GM12878 (cell line): ENCODE measurements at regions not wholly inside any gene's neighbourhood (a gene's known extent, or its start where the extent isn't known, plus 50 kb on each side); places are given as distances from the start of the nearest gene placed in this dataset.

Source experiments
- ATAC-seq: fragments of 200-7000 bp; cut with Tn5 transposase; 3 replicates; pipeline ENCODE4 v1.9.1; 2020; ENCODE audit warnings: mild to moderate bottlenecking, moderate library complexity
- BruUV-seq: library from RNA; stranded (reverse); fragments of 400-500 nt; replicated peaks from 2 replicates; lab custom pipeline; 2021; lab: Mats Ljungman, UMichigan
- CTCF ChIA-PET: fragments of 300-600 bp; sonication (Branson Sonifier 250); formaldehyde crosslinking; extraction: SDS; loops from one replicate; lab custom pipeline; 2021; ENCODE audit warnings: inconsistent platforms; lab: Yijun Ruan, JAX
- POLR2A ChIA-PET: fragments of 350-600 bp; formaldehyde crosslinking; extraction: SDS; loops from one replicate; lab custom pipeline; 2021; ENCODE audit warnings: inconsistent platforms; lab: Charles Lee
- RAD21 ChIA-PET: fragments of 300-600 bp; sonication (Branson Sonifier 250); formaldehyde crosslinking; loops from one replicate; lab custom pipeline; 2023; ENCODE audit warnings: antibody characterized with exemption; ENCODE audit not compliant: unreplicated experiment; lab: Charles Lee
- SMC1A ChIA-PET: fragments of 300-600 bp; sonication (Branson Sonifier 250); formaldehyde crosslinking; loops from one replicate; lab custom pipeline; 2023; ENCODE audit not compliant: unreplicated experiment, uncharacterized antibody; lab: Charles Lee
- DNase-seq: peaks from one replicate; pipeline ENCODE4 v3.0.0-alpha.2; 2011; ENCODE audit warnings: low read depth, low spot score
- FAIRE-seq: peaks from 3 replicates; lab custom pipeline; 2011; peaks lifted over from hg19 to GRCh38; lab: Jason Lieb, UNC
- H2AFZ ChIP-seq: 2 replicates; pipeline ENCODE4 v1.6.0; 2011; ENCODE audit warnings: low read depth, low read length, control low read depth; ENCODE audit not compliant: control insufficient read depth
- H3K27ac ChIP-seq: 2 replicates; pipeline ENCODE4 v1.5.1; 2011; ENCODE audit warnings: control low read depth; ENCODE audit not compliant: control insufficient read depth, insufficient read depth
- H3K27me3 ChIP-seq, 2 experiments: replicated peaks in 1 of 2; 2 replicates each; pipeline versions ENCODE4 v1.6.0 to v1.6.1; 2011; ENCODE audit warnings: low read length in 1 of 2; ENCODE audit not compliant: control insufficient read depth in 2 of 2, insufficient read depth in 2 of 2
- H3K36me3 ChIP-seq, 2 experiments: 2 replicates each; pipeline ENCODE4 v1.5.1; 2011; ENCODE audit warnings: low read length in 1 of 2; ENCODE audit not compliant: control insufficient read depth in 2 of 2, insufficient read depth in 2 of 2
- H3K4me1 ChIP-seq: 2 replicates; pipeline ENCODE4 v1.6.1; 2011; ENCODE audit warnings: mild to moderate bottlenecking, low read length, moderate library complexity, mixed read lengths; ENCODE audit not compliant: control insufficient read depth, insufficient read depth
- H3K4me2 ChIP-seq: 2 replicates; pipeline ENCODE4 v1.6.0; 2011; ENCODE audit warnings: control low read depth; ENCODE audit not compliant: control insufficient read depth, insufficient read depth
- H3K4me3 ChIP-seq: fragments of 200-600 bp; sonication (generic); 2 replicates; pipeline ENCODE4 v1.5.1; 2016
- H3K79me2 ChIP-seq: 2 replicates; pipeline ENCODE4 v1.6.0; 2011; ENCODE audit warnings: low read length; ENCODE audit not compliant: control insufficient read depth, insufficient read depth
- H3K9ac ChIP-seq: 2 replicates; pipeline ENCODE4 v1.8.0; 2011; ENCODE audit warnings: low read length, control low read depth, mixed read lengths; ENCODE audit not compliant: control insufficient read depth, insufficient read depth
- H3K9me3 ChIP-seq: replicated peaks from 3 replicates; pipeline ENCODE4 v1.5.1; 2011; ENCODE audit warnings: mild to moderate bottlenecking, low read length; ENCODE audit not compliant: control insufficient read depth, insufficient read depth
- H4K20me1 ChIP-seq: 2 replicates; pipeline ENCODE4 v1.6.0; 2011; ENCODE audit not compliant: control insufficient read depth, insufficient read depth
- FOXK2 ChIP-seq: fragments of 450-650 bp; IDR thresholded peaks from 2 replicates; pipeline ENCODE4 v1.6.1; 2017; ENCODE audit warnings: mild to moderate bottlenecking, moderate library complexity
- HDAC6 ChIP-seq: fragments of 200-600 bp; sonication (generic); IDR thresholded peaks from one replicate; pipeline ENCODE4 v1.8.0; 2017; ENCODE audit warnings: antibody characterized with exemption; ENCODE audit not compliant: unreplicated experiment
- NFXL1 ChIP-seq: fragments of 450-650 bp; IDR thresholded peaks from 2 replicates; pipeline ENCODE4 v1.6.1; 2017; ENCODE audit warnings: antibody characterized with exemption, mild to moderate bottlenecking, borderline replicate concordance
- NRF1 ChIP-seq: conservative IDR thresholded peaks from 2 replicates; pipeline ENCODE4 v1.6.1; 2011; ENCODE audit warnings: mild to moderate bottlenecking, low read depth, low read length, improper control_type of control experiment
- ZNF384 ChIP-seq: IDR thresholded peaks from 2 replicates; pipeline ENCODE4 v1.6.1; 2012; ENCODE audit warnings: low read depth, mild to moderate bottlenecking, low read length, improper control_type of control experiment, borderline replicate concordance
- ZNF592 ChIP-seq: fragments of 450-650 bp; IDR thresholded peaks from 2 replicates; pipeline ENCODE4 v1.6.1; 2017; ENCODE audit warnings: mild to moderate bottlenecking, moderate library complexity
- WGBS: methylation state at CpG from one replicate; pipeline ENCODE4 v1.1.6; 2016; ENCODE audit warnings: low lambda C conversion rate; ENCODE audit not compliant: insufficient replicate concordance, insufficient coverage; ENCODE audit errors: missing lambda C conversion rate; 5-methylcytosine and 5-hydroxymethylcytosine counted together
- in situ Hi-C: fragments of 300-500 bp; cut with MboI; formaldehyde crosslinking; loops from 9 replicates; pipeline ENCODE4 v1.14.3; 2018; ENCODE audit warnings: mixed read lengths
- intact Hi-C: fragments of 100-400 bp; cut with micrococcal nuclease; formaldehyde crosslinking; loops from one replicate; pipeline ENCODE4 v1.14.2; 2022; ENCODE audit not compliant: unreplicated experiment

- no peak for FAIRE-seq
- TF ChIP-seq NFXL1 (no peak), ZNF384 (no peak), HDAC6 (no peak), NRF1 (no peak), ZNF592 (no peak), FOXK2 (no peak)
- no peak for DNase-seq
- Histone ChIP-seq H3K9ac (no peak overlapping the region), H3K27ac (no peak overlapping the region), H3K79me2 (no peaks in the 10 kb centered on the region), H2AFZ (no peak overlapping the region), H3K4me2 (no peak overlapping the region), H3K27me3 (no peaks in the 10 kb centered on the region), H3K4me3 (no peak overlapping the region), H3K9me3 (no peaks in the 10 kb centered on the region), H3K4me1 (no peaks in the 10 kb centered on the region), H3K36me3 (no peaks in the 10 kb centered on the region), H4K20me1 (no peaks in the 10 kb centered on the region)
- no TSS peak for BruUV-seq
- POLR2A ChIA-PET = no interaction called here
- ATAC-seq = no peak
- in situ Hi-C loops = no loop called here
- SMC1A ChIA-PET = no interaction called here
- CTCF ChIA-PET = no interaction called here
- 87% methylated on average over 7 of the region's 7 CpGs for WGBS
- intact Hi-C loops = no loop called here
- RAD21 ChIA-PET = no interaction called here
Observed at GRCh38 chrX:111615227-111615626, 65.7 kb upstream of the ALG13 start.
